Right cardiac atrium (tissue), 5 donors: ENCODE measurements at regions not wholly inside any gene's neighbourhood (a gene's known extent, or its start where the extent isn't known, plus 50 kb on each side); places are given as distances from the start of the nearest gene placed in this dataset.
A peak's percentile ranks its signal among the peaks of the same experiment; 100 is the strongest.
"Not testable (repeated sequence)": the region's sequence is repeated elsewhere in the genome, so short reads cannot be mapped to it uniquely, and the experiment has no call there.

Experiments used
- ATAC-seq, 2 donors: fragments of 200-7000 bp; cut with Tn5 transposase; one replicate each; pipeline versions ENCODE4 v1.8.0 to v1.9.1; 2020; ENCODE audit warnings: moderate library complexity in 2 of 2, mild to moderate bottlenecking in 1 of 2
- DNase-seq, 3 donors: peaks; one replicate each; pipeline ENCODE4 v3.0.0-alpha.2; 2020
- H3K27ac ChIP-seq: one replicate; pipeline ENCODE4 v1.5.1; 2013; ENCODE audit warnings: mild to moderate bottlenecking, low read length, control low read depth, moderate library complexity
- H3K27me3 ChIP-seq: one replicate; pipeline ENCODE4 v1.6.1; 2013; ENCODE audit not compliant: control insufficient read depth, insufficient read depth
- H3K4me1 ChIP-seq: one replicate; pipeline ENCODE4 v1.6.1; 2013; ENCODE audit warnings: low read length; ENCODE audit not compliant: control insufficient read depth, insufficient read depth
- H3K4me3 ChIP-seq: one replicate; pipeline ENCODE4 v1.5.1; 2013; ENCODE audit warnings: low read length, control low read depth
- H3K9me3 ChIP-seq: one replicate; pipeline ENCODE4 v1.6.1; 2013; ENCODE audit warnings: low read length; ENCODE audit not compliant: control insufficient read depth
- WGBS: extraction: QIAGEN DNeasy Blood & Tissue Kit; methylation state at CpG from one replicate; pipeline ENCODE4 v1.1.7; 2013; 5-methylcytosine and 5-hydroxymethylcytosine counted together
- intact Hi-C, 4 donors: fragments of 100-400 bp; cut with DNase I; formaldehyde crosslinking; loops; one replicate each; pipeline versions ENCODE4 v1.11.0 to v1.14.0; 2022 to 2023
- donor health status: healthy with polysubstance abuse.
- donor health status: DM: no; HTN: yes; CAD: no.
- donor health status: DM: no; HTN: no; CAD: no.
- donor health status: DM: no; HTN: yes; CAD: no; lungs with severe emphysema.
- donor health status: DM: yes; HTN: yes; CAD: no.

GRCh38 chr10:26952094-26952493 lies 91.3 kb upstream of the ABI1 start:
- intact Hi-C loops = no loop called here
- H3K4me1 ChIP-seq = no peaks in the 10 kb centered on the region
- DNase-seq (no peak), ATAC-seq (no peak)
- H3K4me3 ChIP-seq = no peak overlapping the region
- H3K27ac ChIP-seq = no peak overlapping the region
- WGBS = 65% methylated on average over 3 of the region's 3 CpGs
- H3K9me3 ChIP-seq = peaks cover 2% of the 10 kb centered on the region
- no peaks in the 10 kb centered on the region for H3K27me3 ChIP-seq

GRCh38 chr10:26951650-26952049 lies 90.9 kb upstream of the ABI1 start:
- H3K4me1 ChIP-seq = no peaks in the 10 kb centered on the region

GRCh38 chr10:26950934-26951333 lies 90.2 kb upstream of the ABI1 start:
- no peak for DNase-seq
- Histone ChIP-seq H3K27me3 (no peaks in the 10 kb centered on the region), H3K4me3 (no peak overlapping the region), H3K9me3 (peaks cover 2% of the 10 kb centered on the region), H3K4me1 (no peaks in the 10 kb centered on the region), H3K27ac (no peak overlapping the region)
- no peak for ATAC-seq
- intact Hi-C loops = no loop called here

More at GRCh38 chr10:26951650-26952049, 90.9 kb upstream of the ABI1 start:
- 72% methylated on average over 1 of the region's 1 CpG for WGBS
- Histone ChIP-seq H3K4me3 (no peak overlapping the region), H3K27me3 (no peaks in the 10 kb centered on the region), H3K9me3 (peaks cover 2% of the 10 kb centered on the region), H3K27ac (no peak overlapping the region)
- DNase-seq (no peak), ATAC-seq (no peak)
- intact Hi-C loops = no loop called here

- Histone ChIP-seq H3K27me3 (no peaks in the 10 kb centered on the region), H3K9me3 (peaks cover 2% of the 10 kb centered on the region), H3K4me1 (no peaks in the 10 kb centered on the region), H3K4me3 (no peak overlapping the region), H3K27ac (no peak overlapping the region)
- intact Hi-C loops = no loop called here
- WGBS = 31% methylated on average over 29 of the region's 29 CpGs
- ATAC-seq (peak in 1 of 2 donors; percentile 40), DNase-seq (peak in 2 of 3 donors; percentile 52 to 55)
These were observed 85.5 kb upstream of the ABI1 start for GRCh38 chr10:26946102-26946811.

GRCh38 chr10:26944261-26944882 lies 83.6 kb upstream of the ABI1 start:
- H3K27ac ChIP-seq = no peak overlapping the region
- H3K4me3 ChIP-seq = no peak overlapping the region
- H3K27me3 ChIP-seq = no peaks in the 10 kb centered on the region
- ATAC-seq = no peak
- intact Hi-C loops = no loop called here
- WGBS = 94% methylated on average over 18 of the region's 18 CpGs
- no peak for DNase-seq
- no peaks in the 10 kb centered on the region for H3K4me1 ChIP-seq
- H3K9me3 ChIP-seq = no peaks in the 10 kb centered on the region

- ATAC-seq (no peak), DNase-seq (peak in 1 of 3 donors; percentile 60)
- no peaks in the 10 kb centered on the region for H3K4me1 ChIP-seq
- no peak overlapping the region for H3K27ac ChIP-seq
- no peaks in the 10 kb centered on the region for H3K9me3 ChIP-seq
- no peaks in the 10 kb centered on the region for H3K27me3 ChIP-seq
- intact Hi-C loops = no loop called here
- 88% methylated on average over 8 of the region's 8 CpGs for WGBS
- H3K4me3 ChIP-seq = no peak overlapping the region
These were observed 79.2 kb upstream of the ABI1 start for GRCh38 chr10:26939962-26940354.

GRCh38 chr10:26939290-26939961 lies 78.7 kb upstream of the ABI1 start:
- Histone ChIP-seq H3K27ac (no peak overlapping the region), H3K27me3 (no peaks in the 10 kb centered on the region), H3K9me3 (no peaks in the 10 kb centered on the region), H3K4me1 (no peaks in the 10 kb centered on the region), H3K4me3 (no peak overlapping the region)
- ATAC-seq = peak; percentile 29 to 52
- WGBS = 88% methylated on average over 22 of the region's 22 CpGs
- DNase-seq = no peak
- intact Hi-C loops = no loop called here

GRCh38 chr10:26938578-26938977 lies 77.8 kb upstream of the ABI1 start:
- Histone ChIP-seq H3K4me3 (no peak overlapping the region), H3K27me3 (no peaks in the 10 kb centered on the region), H3K9me3 (no peaks in the 10 kb centered on the region), H3K27ac (no peak overlapping the region), H3K4me1 (no peaks in the 10 kb centered on the region)
- ATAC-seq (no peak), DNase-seq (no peak)
- intact Hi-C loops = no loop called here
- 79% methylated on average over 4 of the region's 4 CpGs for WGBS

- H3K27ac ChIP-seq = no peak overlapping the region
- ATAC-seq (no peak), DNase-seq (no peak)
- no peaks in the 10 kb centered on the region for H3K27me3 ChIP-seq
- no peak overlapping the region for H3K4me3 ChIP-seq
- no peaks in the 10 kb centered on the region for H3K4me1 ChIP-seq
- 87% methylated on average over 3 of the region's 3 CpGs for WGBS
- intact Hi-C loops = no loop called here
- H3K9me3 ChIP-seq = no peaks in the 10 kb centered on the region
These were observed 76.6 kb upstream of the ABI1 start for GRCh38 chr10:26937371-26937770.

GRCh38 chr10:26934190-26934589 lies 73.4 kb upstream of the ABI1 start:
- H3K9me3 ChIP-seq, H3K4me3 ChIP-seq, intact Hi-C loops, DNase-seq, H3K27ac ChIP-seq, H3K4me1 ChIP-seq, H3K27me3 ChIP-seq, ATAC-seq: not testable (repeated sequence)
- WGBS = 89% methylated on average over 11 of the region's 11 CpGs

GRCh38 chr10:26932576-26932975 lies 71.8 kb upstream of the ABI1 start:
- Histone ChIP-seq H3K4me3 (no peak overlapping the region), H3K27me3 (no peaks in the 10 kb centered on the region), H3K9me3 (no peaks in the 10 kb centered on the region), H3K27ac (no peak overlapping the region), H3K4me1 (no peaks in the 10 kb centered on the region)
- intact Hi-C loops = no loop called here
- 75% methylated on average over 2 of the region's 2 CpGs for WGBS
- ATAC-seq (no peak), DNase-seq (no peak)
